ENCODE measurements at regions not wholly inside any gene's neighbourhood (a gene's known extent, or its start where the extent isn't known, plus 50 kb on each side); places are given as distances from the start of the nearest gene placed in this dataset.
"Not testable (repeated sequence)": the region's sequence is repeated elsewhere in the genome, so short reads cannot be mapped to it uniquely, and the experiment has no call there.

DNA sequence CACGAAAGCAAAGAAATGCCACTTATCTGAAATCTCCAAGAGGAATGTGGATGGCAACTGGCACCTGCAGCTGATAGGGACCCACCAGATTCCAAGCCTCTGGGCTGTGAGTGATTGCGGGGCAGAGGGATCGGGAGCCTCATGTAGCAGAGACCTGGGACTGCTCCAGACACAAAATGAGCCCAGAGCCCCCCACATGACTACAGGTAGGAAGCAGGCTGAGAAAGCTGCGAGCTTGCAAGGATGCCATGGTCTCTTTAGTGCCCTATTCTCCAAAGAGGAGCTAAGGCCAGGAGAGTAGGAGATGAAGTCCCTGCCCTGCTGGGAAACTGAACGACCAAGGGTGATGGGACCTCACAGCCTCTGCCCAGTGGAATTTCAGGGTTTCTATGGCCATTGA is 305.4 kb upstream of the CHRNA7 start:
- BruUV-seq (replicated peaks); H3K4me1 ChIP-seq (ENCODE audit: insufficient read depth, low read length); H3K79me2 ChIP-seq (ENCODE audit: insufficient read depth, low read length); H4K20me1 ChIP-seq (ENCODE audit: insufficient read depth, low read length); DNase-seq (ENCODE audit: low spot score); H3K27me3 ChIP-seq (ENCODE audit: control insufficient read depth in 1 of 2, insufficient read depth in 2 of 2, low read length in 2 of 2); H3K9me3 ChIP-seq (ENCODE audit: low read length); in situ Hi-C loops (cut with HindIII; ENCODE audit: extremely low pct_ligation_motif_present, low pct_unique_long_range_greater_than_20kb); intact Hi-C loops (cut with micrococcal nuclease; ENCODE audit: unreplicated experiment); H3K9ac ChIP-seq (ENCODE audit: insufficient read depth, low read depth, low read length); H3K4me3 ChIP-seq (replicated peaks in 1 of 3; ENCODE audit: insufficient read depth in 1 of 3, low read depth in 2 of 3, low read length in 3 of 3); H2AFZ ChIP-seq (ENCODE audit: low read length); H3K27ac ChIP-seq (ENCODE audit: extremely low read length, insufficient read depth, low read length); FAIRE-seq; CTCF ChIA-PET (ENCODE audit: low intra/inter-chr PET ratio, low total read pairs); H3K4me2 ChIP-seq (ENCODE audit: low read depth, low read length); POLR2A ChIA-PET; H3K36me3 ChIP-seq (replicated peaks in 1 of 2; ENCODE audit: control insufficient read depth in 1 of 2, insufficient read depth in 2 of 2, low read length in 2 of 2); ATAC-seq: not testable (repeated sequence)
- 2% methylated on average over 4 of the region's 5 CpGs for WGBS (ENCODE audit: low lambda C conversion rate)

GRCh38 chr15:31725619-31726018 is 304.7 kb upstream of the CHRNA7 start:
- intact Hi-C loops (cut with micrococcal nuclease; ENCODE audit: unreplicated experiment); ATAC-seq; H3K27me3 ChIP-seq (ENCODE audit: control insufficient read depth in 1 of 2, insufficient read depth in 2 of 2, low read length in 2 of 2); H3K9ac ChIP-seq (ENCODE audit: insufficient read depth, low read depth, low read length); POLR2A ChIA-PET; H3K4me2 ChIP-seq (ENCODE audit: low read depth, low read length); H3K79me2 ChIP-seq (ENCODE audit: insufficient read depth, low read length); DNase-seq (ENCODE audit: low spot score); H3K4me1 ChIP-seq (ENCODE audit: insufficient read depth, low read length); CTCF ChIA-PET (ENCODE audit: low intra/inter-chr PET ratio, low total read pairs); H3K27ac ChIP-seq (ENCODE audit: extremely low read length, insufficient read depth, low read length); FAIRE-seq; H4K20me1 ChIP-seq (ENCODE audit: insufficient read depth, low read length); H3K4me3 ChIP-seq (replicated peaks in 1 of 3; ENCODE audit: insufficient read depth in 1 of 3, low read depth in 2 of 3, low read length in 3 of 3); H2AFZ ChIP-seq (ENCODE audit: low read length); in situ Hi-C loops (cut with HindIII; ENCODE audit: extremely low pct_ligation_motif_present, low pct_unique_long_range_greater_than_20kb); H3K36me3 ChIP-seq (replicated peaks in 1 of 2; ENCODE audit: control insufficient read depth in 1 of 2, insufficient read depth in 2 of 2, low read length in 2 of 2); BruUV-seq (replicated peaks); H3K9me3 ChIP-seq (ENCODE audit: low read length): not testable (repeated sequence)
- WGBS (ENCODE audit: low lambda C conversion rate): 5% methylated on average over 2 of the region's 3 CpGs

GRCh38 chr15:31727612-31728011 is 302.7 kb upstream of the CHRNA7 start:
- H2AFZ ChIP-seq (ENCODE audit: low read length): no peak overlapping the region
- H3K4me2 ChIP-seq (ENCODE audit: low read depth, low read length): no peak overlapping the region
- H3K27ac ChIP-seq (ENCODE audit: extremely low read length, insufficient read depth, low read length): no peak overlapping the region
- no peaks in the 10 kb centered on the region for H3K36me3 ChIP-seq (replicated peaks in 1 of 2; ENCODE audit: control insufficient read depth in 1 of 2, insufficient read depth in 2 of 2, low read length in 2 of 2)
- POLR2A ChIA-PET: no interaction called here
- CTCF ChIA-PET (ENCODE audit: low intra/inter-chr PET ratio, low total read pairs): no interaction called here
- FAIRE-seq: no peak
- peaks cover 0 to under 1% of the 10 kb centered on the region in 2 experiments; a peak in 2 of 5 replicates for H3K27me3 ChIP-seq (ENCODE audit: control insufficient read depth in 1 of 2, insufficient read depth in 2 of 2, low read length in 2 of 2)
- no peak overlapping the region for H3K4me3 ChIP-seq (replicated peaks in 1 of 3; ENCODE audit: insufficient read depth in 1 of 3, low read depth in 2 of 3, low read length in 3 of 3)
- in situ Hi-C loops (cut with HindIII; ENCODE audit: extremely low pct_ligation_motif_present, low pct_unique_long_range_greater_than_20kb) (no loop called here), intact Hi-C loops (cut with micrococcal nuclease; ENCODE audit: unreplicated experiment) (no loop called here)
- no peak overlapping the region for H3K9ac ChIP-seq (ENCODE audit: insufficient read depth, low read depth, low read length)
- no peak for ATAC-seq
- no peak for DNase-seq (ENCODE audit: low spot score)
- no peaks in the 10 kb centered on the region for H3K9me3 ChIP-seq (ENCODE audit: low read length)
- TF ChIP-seq ZNF788 (CRISPR knock-in tag; IDR thresholded peaks at IDR 0.05; ENCODE audit: borderline replicate concordance): no peak
- no peak for TF ChIP-seq ZNF589 (CRISPR knock-in tag; conservative IDR thresholded peaks at IDR 0.05)
- H3K79me2 ChIP-seq (ENCODE audit: insufficient read depth, low read length): no peaks in the 10 kb centered on the region
- no TSS peak for BruUV-seq (replicated peaks)
- H3K4me1 ChIP-seq (ENCODE audit: insufficient read depth, low read length): no peaks in the 10 kb centered on the region
- WGBS (ENCODE audit: low lambda C conversion rate): 2% methylated on average over 3 of the region's 3 CpGs
- no peaks in the 10 kb centered on the region for H4K20me1 ChIP-seq (ENCODE audit: insufficient read depth, low read length)

All from HepG2 (cell line).